ENCODE measurements at regions not wholly inside any gene's neighbourhood (a gene's known extent, or its start where the extent isn't known, plus 50 kb on each side); places are given as distances from the start of the nearest gene placed in this dataset.

GRCh38 chr10:123485341-123485960 lies 180.7 kb upstream of the GPR26 start:
- intact Hi-C loops (cut with micrococcal nuclease), result no loop called here

GRCh38 chr10:123488436-123488835 lies 177.7 kb upstream of the GPR26 start:
- intact Hi-C loops (cut with micrococcal nuclease), result no loop called here

GRCh38 chr10:123491364-123491763 lies 174.8 kb upstream of the GPR26 start:
- intact Hi-C loops (cut with micrococcal nuclease), result no loop called here

- intact Hi-C loops (cut with micrococcal nuclease), result no loop called here
These were observed 174.1 kb upstream of the GPR26 start for GRCh38 chr10:123492016-123492415.

- intact Hi-C loops (cut with micrococcal nuclease), result no loop called here
These were observed 171.8 kb upstream of the GPR26 start for GRCh38 chr10:123494301-123494808.

GRCh38 chr10:123496375-123496774 lies 169.8 kb upstream of the GPR26 start:
- intact Hi-C loops (cut with micrococcal nuclease), result no loop called here

- intact Hi-C loops (cut with micrococcal nuclease), result no loop called here
These were observed 169.0 kb upstream of the GPR26 start for GRCh38 chr10:123496996-123497660.

- intact Hi-C loops (cut with micrococcal nuclease), result no loop called here
These were observed 166.0 kb upstream of the GPR26 start for GRCh38 chr10:123500110-123500509.

GRCh38 chr10:123501148-123501547 lies 165.0 kb upstream of the GPR26 start:
- intact Hi-C loops (cut with micrococcal nuclease), result no loop called here

- intact Hi-C loops (cut with micrococcal nuclease), result no loop called here
These were observed 163.2 kb upstream of the GPR26 start for GRCh38 chr10:123502983-123503382.

- intact Hi-C loops (cut with micrococcal nuclease), result no loop called here
These were observed 159.7 kb upstream of the GPR26 start for GRCh38 chr10:123506455-123506854.

- intact Hi-C loops (cut with micrococcal nuclease), result no loop called here
These were observed 158.9 kb upstream of the GPR26 start for GRCh38 chr10:123507298-123507697.

GRCh38 chr10:123509338-123509737 lies 156.8 kb upstream of the GPR26 start:
- intact Hi-C loops (cut with micrococcal nuclease), result no loop called here

GRCh38 chr10:123512901-123513775 lies 153.0 kb upstream of the GPR26 start:
- intact Hi-C loops (cut with micrococcal nuclease), result no loop called here

GRCh38 chr10:123513870-123514269 lies 152.3 kb upstream of the GPR26 start:
- intact Hi-C loops (cut with micrococcal nuclease), result no loop called here

- intact Hi-C loops (cut with micrococcal nuclease), result no loop called here
These were observed 151.2 kb upstream of the GPR26 start for GRCh38 chr10:123514996-123515395.

- intact Hi-C loops (cut with micrococcal nuclease), result no loop called here
These were observed 150.5 kb upstream of the GPR26 start for GRCh38 chr10:123515661-123516060.

- intact Hi-C loops (cut with micrococcal nuclease), result no loop called here
These were observed 149.9 kb upstream of the GPR26 start for GRCh38 chr10:123516291-123516690.

- intact Hi-C loops (cut with micrococcal nuclease), result no loop called here
These were observed 148.7 kb upstream of the GPR26 start for GRCh38 chr10:123517426-123517825.

GRCh38 chr10:123517901-123518300 lies 148.3 kb upstream of the GPR26 start:
- intact Hi-C loops (cut with micrococcal nuclease), result no loop called here

GRCh38 chr10:123518765-123519164 lies 147.4 kb upstream of the GPR26 start:
- intact Hi-C loops (cut with micrococcal nuclease), result no loop called here

- intact Hi-C loops (cut with micrococcal nuclease), result no loop called here
These were observed 146.3 kb upstream of the GPR26 start for GRCh38 chr10:123519861-123520260.

All from T-helper 1 cell treated with Interleukin-12 subunit alpha and Interleukin-12 subunit beta and Interleukin-4 antibody, amounts not matched to agents 30 ng/mL and 1 ng/mL, for 36 hours (primary cell).